ENCODE measurements at regions not wholly inside any gene's neighbourhood (a gene's known extent, or its start where the extent isn't known, plus 50 kb on each side); places are given as distances from the start of the nearest gene placed in this dataset.

- DNase-seq (ENCODE audit: low read depth): no peak
- H3K4me3 ChIP-seq (ENCODE audit: low read length): no peak overlapping the region
- TF ChIP-seq, protein P1, sequence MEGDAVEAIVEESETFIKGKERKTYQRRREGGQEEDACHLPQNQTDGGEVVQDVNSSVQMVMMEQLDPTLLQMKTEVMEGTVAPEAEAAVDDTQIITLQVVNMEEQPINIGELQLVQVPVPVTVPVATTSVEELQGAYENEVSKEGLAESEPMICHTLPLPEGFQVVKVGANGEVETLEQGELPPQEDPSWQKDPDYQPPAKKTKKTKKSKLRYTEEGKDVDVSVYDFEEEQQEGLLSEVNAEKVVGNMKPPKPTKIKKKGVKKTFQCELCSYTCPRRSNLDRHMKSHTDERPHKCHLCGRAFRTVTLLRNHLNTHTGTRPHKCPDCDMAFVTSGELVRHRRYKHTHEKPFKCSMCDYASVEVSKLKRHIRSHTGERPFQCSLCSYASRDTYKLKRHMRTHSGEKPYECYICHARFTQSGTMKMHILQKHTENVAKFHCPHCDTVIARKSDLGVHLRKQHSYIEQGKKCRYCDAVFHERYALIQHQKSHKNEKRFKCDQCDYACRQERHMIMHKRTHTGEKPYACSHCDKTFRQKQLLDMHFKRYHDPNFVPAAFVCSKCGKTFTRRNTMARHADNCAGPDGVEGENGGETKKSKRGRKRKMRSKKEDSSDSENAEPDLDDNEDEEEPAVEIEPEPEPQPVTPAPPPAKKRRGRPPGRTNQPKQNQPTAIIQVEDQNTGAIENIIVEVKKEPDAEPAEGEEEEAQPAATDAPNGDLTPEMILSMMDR (IDR thresholded peaks at IDR 0.05; ENCODE audit: insufficient read depth, low read depth, low read length, missing control alignments): no peak
Measured at GRCh38 chr9:82563094-82563493, 499.8 kb downstream of the RASEF start.

GRCh38 chr9:82563841-82564240 lies 499.1 kb downstream of the RASEF start:
- DNase-seq (ENCODE audit: low read depth): no peak
- H3K4me3 ChIP-seq (ENCODE audit: low read length): no peak overlapping the region
- TF ChIP-seq, protein P1 (IDR thresholded peaks at IDR 0.05; ENCODE audit: insufficient read depth, low read depth, low read length, missing control alignments): no peak

GRCh38 chr9:82565188-82565969 lies 497.6 kb downstream of the RASEF start:
- no peak for DNase-seq (ENCODE audit: low read depth)
- TF ChIP-seq, protein P1 (IDR thresholded peaks at IDR 0.05; ENCODE audit: insufficient read depth, low read depth, low read length, missing control alignments): no peak
- no peak overlapping the region for H3K4me3 ChIP-seq (ENCODE audit: low read length)

GRCh38 chr9:82567953-82568352 lies 495.0 kb downstream of the RASEF start:
- no peak for DNase-seq (ENCODE audit: low read depth)
- TF ChIP-seq, protein P1 (IDR thresholded peaks at IDR 0.05; ENCODE audit: insufficient read depth, low read depth, low read length, missing control alignments): no peak
- H3K4me3 ChIP-seq (ENCODE audit: low read length): no peak overlapping the region

GRCh38 chr9:82570226-82570625 lies 492.7 kb downstream of the RASEF start:
- no peak overlapping the region for H3K4me3 ChIP-seq (ENCODE audit: low read length)
- TF ChIP-seq, protein P1 (IDR thresholded peaks at IDR 0.05; ENCODE audit: insufficient read depth, low read depth, low read length, missing control alignments): peak; percentile 57
- peak; percentile 46 for DNase-seq (ENCODE audit: low read depth)

DNA sequence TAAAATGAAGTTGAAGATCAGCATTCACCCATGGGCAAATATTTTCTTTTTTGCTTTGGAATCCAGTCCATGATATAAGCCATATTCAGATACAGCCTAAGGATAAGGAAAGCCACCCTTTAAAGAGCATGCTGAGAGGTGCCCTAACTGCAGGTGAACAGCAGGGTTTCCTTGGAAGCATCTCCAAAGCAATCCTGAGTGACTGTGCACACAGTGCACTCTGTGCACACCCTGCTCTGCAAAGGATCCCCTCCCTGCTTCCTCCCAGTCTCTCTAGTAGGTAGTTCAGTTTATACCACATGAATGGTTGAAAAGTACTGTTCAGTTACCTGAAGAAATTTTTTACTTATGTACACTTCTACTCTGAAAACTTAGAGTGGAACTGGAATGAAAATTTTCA lies 491.4 kb downstream of the RASEF start:
- no peak overlapping the region for H3K4me3 ChIP-seq (ENCODE audit: low read length)
- no peak for DNase-seq (ENCODE audit: low read depth)
- TF ChIP-seq, protein P1 (IDR thresholded peaks at IDR 0.05; ENCODE audit: insufficient read depth, low read depth, low read length, missing control alignments): no peak

DNA sequence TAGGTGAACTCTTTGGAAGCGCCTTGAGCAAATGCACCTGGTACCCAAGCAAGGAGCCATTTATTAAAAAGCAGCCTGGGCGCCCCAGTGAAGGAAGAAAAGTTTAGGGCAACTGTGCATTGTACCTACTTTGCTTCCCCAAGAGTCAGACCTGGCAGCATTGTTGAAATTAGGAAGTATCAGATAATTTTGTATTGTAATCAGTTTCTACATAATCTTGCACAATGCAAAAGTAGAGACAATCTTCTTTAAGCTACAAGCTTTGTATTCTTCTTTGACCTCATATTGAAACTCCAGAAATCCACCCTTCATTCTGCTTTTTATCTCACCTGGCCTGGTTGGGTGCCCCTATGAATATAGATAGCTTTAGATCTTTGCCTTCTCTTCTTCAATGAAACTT lies 490.8 kb downstream of the RASEF start:
- DNase-seq (ENCODE audit: low read depth): no peak
- no peak overlapping the region for H3K4me3 ChIP-seq (ENCODE audit: low read length)
- TF ChIP-seq, protein P1 (IDR thresholded peaks at IDR 0.05; ENCODE audit: insufficient read depth, low read depth, low read length, missing control alignments): no peak

All from epithelial cell of esophagus (primary cell).